ENCODE measurements at regions not wholly inside any gene's neighbourhood (a gene's known extent, or its start where the extent isn't known, plus 50 kb on each side); places are given as distances from the start of the nearest gene placed in this dataset.

GRCh38 chr7:94206295-94206694 lies 188.4 kb upstream of the COL1A2 start:
- Histone ChIP-seq H3K36me3 (no peaks in the 10 kb centered on the region), H3K27me3 (no peaks in the 10 kb centered on the region), H3K4me3 (ENCODE audit: low read depth, low read length) (no peak overlapping the region), H3K4me1 (no peaks in the 10 kb centered on the region), H3K9me3 (no peaks in the 10 kb centered on the region)
- no peak for DNase-seq
- TF ChIP-seq CTCF (IDR thresholded peaks at IDR 0.05; ENCODE audit: low read depth, low read length) = no peak

- Histone ChIP-seq H3K36me3 (no peaks in the 10 kb centered on the region), H3K9me3 (no peaks in the 10 kb centered on the region), H3K4me3 (ENCODE audit: low read depth, low read length) (no peak overlapping the region), H3K4me1 (no peaks in the 10 kb centered on the region), H3K27me3 (no peaks in the 10 kb centered on the region)
- no peak for TF ChIP-seq CTCF (IDR thresholded peaks at IDR 0.05; ENCODE audit: low read depth, low read length)
- DNase-seq = no peak
Observed at GRCh38 chr7:94212160-94212559, 182.5 kb upstream of the COL1A2 start.

- TF ChIP-seq CTCF (IDR thresholded peaks at IDR 0.05; ENCODE audit: low read depth, low read length) = no peak
- DNase-seq = no peak
- no peak overlapping the region for H3K4me3 ChIP-seq (ENCODE audit: low read depth, low read length)
- no peaks in the 10 kb centered on the region for H3K4me1 ChIP-seq
- no peaks in the 10 kb centered on the region for H3K9me3 ChIP-seq
- no peaks in the 10 kb centered on the region for H3K27me3 ChIP-seq
- H3K36me3 ChIP-seq = no peaks in the 10 kb centered on the region
Observed at GRCh38 chr7:94216944-94217461, 177.7 kb upstream of the COL1A2 start.

GRCh38 chr7:94217766-94218165 lies 176.9 kb upstream of the COL1A2 start:
- Histone ChIP-seq H3K4me1 (no peaks in the 10 kb centered on the region), H3K9me3 (no peaks in the 10 kb centered on the region), H3K4me3 (ENCODE audit: low read depth, low read length) (no peak overlapping the region), H3K36me3 (no peaks in the 10 kb centered on the region), H3K27me3 (no peaks in the 10 kb centered on the region)
- no peak for TF ChIP-seq CTCF (IDR thresholded peaks at IDR 0.05; ENCODE audit: low read depth, low read length)
- no peak for DNase-seq

GRCh38 chr7:94222516-94222915 lies 172.2 kb upstream of the COL1A2 start:
- Histone ChIP-seq H3K4me1 (no peaks in the 10 kb centered on the region), H3K36me3 (no peaks in the 10 kb centered on the region), H3K9me3 (no peaks in the 10 kb centered on the region), H3K4me3 (ENCODE audit: low read depth, low read length) (no peak overlapping the region), H3K27me3 (no peaks in the 10 kb centered on the region)
- DNase-seq = no peak
- TF ChIP-seq CTCF (IDR thresholded peaks at IDR 0.05; ENCODE audit: low read depth, low read length) = no peak

- H3K27me3 ChIP-seq = no peaks in the 10 kb centered on the region
- H3K36me3 ChIP-seq = no peaks in the 10 kb centered on the region
- no peaks in the 10 kb centered on the region for H3K9me3 ChIP-seq
- DNase-seq = no peak
- no peaks in the 10 kb centered on the region for H3K4me1 ChIP-seq
- TF ChIP-seq CTCF (IDR thresholded peaks at IDR 0.05; ENCODE audit: low read depth, low read length) = no peak
- H3K4me3 ChIP-seq (ENCODE audit: low read depth, low read length) = no peak overlapping the region
Observed at GRCh38 chr7:94223375-94224084, 171.2 kb upstream of the COL1A2 start.
